Dedifferentiated amniotic fluid mesenchymal stem cell (primary cell): ENCODE measurements at regions not wholly inside any gene's neighbourhood (a gene's known extent, or its start where the extent isn't known, plus 50 kb on each side); places are given as distances from the start of the nearest gene placed in this dataset.
"Not testable (repeated sequence)": the region's sequence is repeated elsewhere in the genome, so short reads cannot be mapped to it uniquely, and the experiment has no call there.

Experiments
- DNase-seq: peaks from one replicate; pipeline ENCODE4 v3.0.0-alpha.2; 2016; ENCODE audit errors: extremely low spot score

- no peak for DNase-seq
Measured at GRCh38 chr12:107497231-107497630, 188.4 kb upstream of the PWP1 start.

GRCh38 chr12:107500307-107500706 lies 185.3 kb upstream of the PWP1 start:
- DNase-seq = no peak

- DNase-seq = no peak
Measured at GRCh38 chr12:107501681-107502080, 183.9 kb upstream of the PWP1 start.

- DNase-seq = no peak
Measured at GRCh38 chr12:107503129-107503855, 182.3 kb upstream of the PWP1 start.

GRCh38 chr12:107503887-107504885 lies 181.4 kb upstream of the PWP1 start:
- no peak for DNase-seq

- no peak for DNase-seq
Measured at GRCh38 chr12:107509421-107509820, 176.2 kb upstream of the PWP1 start.

- no peak for DNase-seq
Measured at GRCh38 chr12:107510211-107510610, 175.4 kb upstream of the PWP1 start.

GRCh38 chr12:107511292-107511691 lies 174.3 kb upstream of the PWP1 start:
- no peak for DNase-seq

- DNase-seq = no peak
Measured at GRCh38 chr12:107512391-107512790, 173.2 kb upstream of the PWP1 start.

GRCh38 chr12:107513184-107513583 lies 172.4 kb upstream of the PWP1 start:
- DNase-seq = no peak

GRCh38 chr12:107513636-107514400 lies 171.8 kb upstream of the PWP1 start:
- DNase-seq = no peak

GRCh38 chr12:107514887-107515445 lies 170.6 kb upstream of the PWP1 start:
- DNase-seq = no peak

GRCh38 chr12:107515446-107515958 lies 170.1 kb upstream of the PWP1 start:
- peak; percentile 50 for DNase-seq

GRCh38 chr12:107517816-107518215 lies 167.8 kb upstream of the PWP1 start:
- not testable (repeated sequence) for DNase-seq

GRCh38 chr12:107518868-107519267 lies 166.7 kb upstream of the PWP1 start:
- DNase-seq = no peak

GRCh38 chr12:107519906-107520859 lies 165.4 kb upstream of the PWP1 start:
- no peak for DNase-seq

GRCh38 chr12:107521826-107522355 lies 163.7 kb upstream of the PWP1 start:
- DNase-seq = no peak

GRCh38 chr12:107522692-107523477 lies 162.7 kb upstream of the PWP1 start:
- DNase-seq = no peak
